Glomerular visceral epithelial cell (primary cell): ENCODE measurements at regions not wholly inside any gene's neighbourhood (a gene's known extent, or its start where the extent isn't known, plus 50 kb on each side); places are given as distances from the start of the nearest gene placed in this dataset.
A peak's percentile ranks its signal among the peaks of the same experiment; 100 is the strongest.

Experiments used
- DNase-seq: peaks from one replicate; pipeline ENCODE4 v3.0.0-alpha.2; 2016; ENCODE audit errors: extremely low spot score

GRCh38 chr4:137739391-137739790, 207.1 kb upstream of the PCDH18 start:
- DNase-seq: no peak

GRCh38 chr4:137738375-137738990, 206.2 kb upstream of the PCDH18 start:
- no peak for DNase-seq

- no peak for DNase-seq
Observed at GRCh38 chr4:137735561-137736104, 203.3 kb upstream of the PCDH18 start.

GRCh38 chr4:137733174-137734141, 201.2 kb upstream of the PCDH18 start:
- DNase-seq: peak; percentile 12

- no peak for DNase-seq
Observed at GRCh38 chr4:137722910-137723309, 190.6 kb upstream of the PCDH18 start.

- no peak for DNase-seq
Observed at GRCh38 chr4:137711502-137711901, 179.2 kb upstream of the PCDH18 start.

GRCh38 chr4:137707626-137708025, 175.3 kb upstream of the PCDH18 start:
- no peak for DNase-seq

GRCh38 chr4:137707102-137707620, 174.9 kb upstream of the PCDH18 start:
- no peak for DNase-seq

GRCh38 chr4:137705171-137705783, 173.0 kb upstream of the PCDH18 start:
- DNase-seq: peak; percentile 9

GRCh38 chr4:137703195-137703594, 170.9 kb upstream of the PCDH18 start:
- no peak for DNase-seq

- no peak for DNase-seq
Observed at GRCh38 chr4:137702512-137702911, 170.2 kb upstream of the PCDH18 start.

- no peak for DNase-seq
Observed at GRCh38 chr4:137701401-137701800, 169.1 kb upstream of the PCDH18 start.

- DNase-seq: no peak
Observed at GRCh38 chr4:137700751-137701150, 168.5 kb upstream of the PCDH18 start.

- no peak for DNase-seq
Observed at GRCh38 chr4:137700072-137700471, 167.8 kb upstream of the PCDH18 start.

GRCh38 chr4:137694138-137694537, 161.8 kb upstream of the PCDH18 start:
- no peak for DNase-seq

GRCh38 chr4:137693641-137694040, 161.3 kb upstream of the PCDH18 start:
- DNase-seq: no peak

GRCh38 chr4:137692205-137692604, 159.9 kb upstream of the PCDH18 start:
- DNase-seq: no peak

- DNase-seq: no peak
Observed at GRCh38 chr4:137688651-137689050, 156.4 kb upstream of the PCDH18 start.

GRCh38 chr4:137685357-137685756, 153.1 kb upstream of the PCDH18 start:
- DNase-seq: no peak

- DNase-seq: no peak
Observed at GRCh38 chr4:137681081-137681480, 148.8 kb upstream of the PCDH18 start.

GRCh38 chr4:137678796-137679195, 146.5 kb upstream of the PCDH18 start:
- peak; percentile 78 for DNase-seq

- peak; percentile 47 for DNase-seq
Observed at GRCh38 chr4:137677863-137678262, 145.6 kb upstream of the PCDH18 start.
